GM19463 (cell line): ENCODE measurements at regions not wholly inside any gene's neighbourhood (a gene's known extent, or its start where the extent isn't known, plus 50 kb on each side); places are given as distances from the start of the nearest gene placed in this dataset.

Experiments
- ATAC-seq: cut with Tn5 transposase; IDR thresholded peaks from one replicate; pipeline ENCODE4 v1.9.1; 2021; ENCODE audit warnings: mild to moderate bottlenecking, moderate library complexity; ENCODE audit not compliant: unreplicated experiment

DNA sequence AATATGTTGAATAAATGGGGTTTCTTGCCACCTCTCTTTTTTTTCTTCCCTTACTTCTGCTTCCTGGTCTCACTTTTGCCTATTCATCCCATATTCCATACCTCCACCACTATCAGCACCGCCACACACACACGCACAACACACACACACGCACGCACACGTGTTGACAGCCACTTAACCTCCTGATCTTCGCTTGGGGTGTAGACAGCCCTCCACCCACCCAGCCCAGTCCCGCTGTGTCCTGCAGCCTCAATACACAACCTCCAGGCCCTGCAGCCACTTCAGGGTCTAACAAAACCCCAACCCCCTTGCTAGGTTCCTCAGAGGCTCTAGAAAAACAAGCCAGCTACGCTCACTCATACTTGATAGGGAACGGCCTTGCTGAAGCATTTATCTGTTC lies 72.3 kb downstream of the LINC00237 start:
- ATAC-seq: no peak

DNA sequence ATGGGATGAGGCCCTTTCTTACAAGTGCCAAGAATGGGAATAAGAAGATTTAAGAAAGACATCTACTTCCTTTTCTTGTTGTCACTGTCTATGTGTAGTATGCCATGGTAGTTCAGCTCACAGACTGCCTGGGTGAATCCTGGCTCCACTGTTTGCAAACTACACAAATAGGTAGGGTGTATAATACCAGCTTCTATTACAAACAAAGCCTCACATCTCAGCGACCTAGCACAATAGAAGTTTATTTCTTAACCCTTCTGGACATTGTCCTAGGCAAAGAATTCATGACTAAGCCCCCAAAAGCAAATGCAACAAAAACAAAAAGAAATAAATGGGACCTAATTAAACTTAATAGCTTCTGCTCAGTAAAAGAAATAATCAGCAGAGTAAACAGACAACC lies 74.5 kb downstream of the LINC00237 start:
- no peak for ATAC-seq

DNA sequence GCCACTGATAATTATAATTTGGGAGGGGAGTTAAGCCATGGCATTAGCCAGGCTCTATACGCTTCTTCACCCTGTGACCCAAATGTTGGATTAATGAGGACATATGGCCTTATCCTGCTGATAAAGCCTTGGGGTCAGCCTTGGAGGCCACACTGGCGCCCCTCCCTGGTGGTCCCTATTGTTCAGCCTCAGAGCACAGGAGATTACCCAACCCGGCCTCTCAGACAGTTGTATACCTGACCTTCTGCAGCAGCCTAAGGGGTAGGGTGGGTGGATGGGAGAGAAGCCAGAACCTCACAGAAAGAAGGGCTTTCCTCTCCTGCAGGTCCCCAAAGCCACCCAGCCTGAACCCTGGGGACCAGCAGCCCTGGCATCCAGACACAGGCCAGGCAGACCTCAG lies 76.8 kb downstream of the LINC00237 start:
- no peak for ATAC-seq

DNA sequence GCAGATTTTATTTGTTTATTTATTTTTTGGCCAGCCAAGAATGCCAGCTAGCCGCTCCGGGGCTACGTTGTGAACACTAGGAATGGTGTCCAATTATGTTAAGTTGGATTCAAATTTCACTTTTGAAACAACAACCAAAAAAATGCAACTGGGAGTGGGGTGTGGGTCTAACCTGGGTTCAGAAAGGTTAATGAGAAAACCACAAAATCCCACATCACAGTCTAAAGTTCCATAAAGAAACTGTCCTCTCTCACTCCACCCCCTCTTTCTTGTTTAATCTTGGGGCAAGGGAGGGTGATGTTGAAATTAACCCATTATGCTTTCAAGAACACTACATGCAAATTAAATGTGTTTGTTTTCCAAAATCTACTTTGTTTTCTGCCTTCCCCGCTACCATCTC lies 77.2 kb downstream of the LINC00237 start:
- ATAC-seq: no peak

DNA sequence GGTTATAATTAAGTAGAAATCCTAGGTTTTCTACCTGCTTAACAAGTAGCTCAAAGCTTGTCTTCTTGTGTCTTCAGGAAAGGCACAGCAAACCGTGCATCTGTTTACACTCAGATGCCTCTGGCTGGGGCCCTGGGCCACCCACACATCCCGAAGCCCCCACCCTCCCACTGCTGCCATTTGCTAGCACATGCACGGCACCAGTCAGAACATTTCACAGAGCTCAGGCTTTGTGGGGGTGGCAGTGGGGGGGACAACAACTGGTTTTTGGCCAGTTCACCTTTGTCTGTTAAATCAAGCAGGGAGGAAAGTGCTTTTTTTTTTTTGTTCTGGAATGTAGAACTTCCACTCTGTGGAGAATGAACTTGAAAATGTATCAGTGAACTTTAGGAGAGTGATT lies 77.7 kb downstream of the LINC00237 start:
- no peak for ATAC-seq

DNA sequence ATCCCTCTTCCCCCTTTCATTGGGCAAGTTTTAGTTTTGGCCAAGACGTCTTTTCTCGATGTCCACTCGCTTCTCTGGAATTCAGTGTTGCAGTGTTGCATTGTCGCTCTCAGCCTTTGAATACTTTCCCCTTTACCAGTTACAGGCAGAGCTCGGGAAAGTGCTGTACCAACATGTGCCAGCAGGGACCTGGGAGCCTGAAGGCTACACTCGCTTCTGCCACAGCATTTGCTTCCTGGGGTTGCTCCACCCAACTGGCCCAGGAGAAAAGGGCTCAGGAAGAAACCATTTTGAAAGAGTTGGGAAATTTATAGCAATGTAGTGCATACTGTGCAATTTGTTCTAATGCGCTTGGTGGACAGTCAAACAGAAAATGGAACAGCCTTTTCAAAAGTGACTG lies 78.6 kb downstream of the LINC00237 start:
- no peak for ATAC-seq

DNA sequence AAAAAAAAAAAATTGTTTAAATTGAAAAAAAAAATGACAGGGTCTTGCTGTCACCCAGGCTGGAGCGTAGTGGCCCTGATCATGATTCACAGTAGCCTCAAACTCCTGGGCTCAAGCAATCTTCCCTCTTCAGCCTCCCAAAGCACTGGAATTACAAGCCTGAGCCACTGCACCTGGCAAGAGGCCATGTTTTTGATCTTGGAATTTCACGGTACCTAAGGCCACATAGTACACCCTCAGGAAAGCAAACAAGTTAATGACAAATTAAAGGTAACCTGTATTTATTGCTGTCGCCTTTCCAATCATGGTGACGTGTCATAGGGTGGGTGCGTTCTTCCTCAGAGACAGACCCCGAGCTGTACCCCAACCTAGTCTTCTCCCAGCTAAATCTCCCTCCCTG lies 79.2 kb downstream of the LINC00237 start:
- ATAC-seq: no peak

DNA sequence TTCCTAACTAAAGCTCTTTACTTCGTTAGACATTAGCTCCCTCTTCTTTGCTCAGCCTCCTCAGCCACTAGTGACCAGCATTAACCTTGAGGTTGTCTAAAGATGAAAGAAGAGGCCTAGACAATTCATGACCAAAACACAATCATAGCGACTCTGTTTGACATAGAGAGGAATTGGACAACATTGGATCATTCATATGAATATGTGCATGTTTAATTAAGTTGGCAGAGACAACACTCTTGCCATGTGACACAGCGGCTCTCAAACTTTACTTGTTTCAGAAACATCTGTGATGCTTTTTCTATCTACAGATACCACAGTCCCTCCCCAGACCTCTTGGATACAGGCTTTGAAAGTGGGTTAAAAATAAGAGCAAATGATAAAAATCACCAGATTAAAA lies 81.7 kb downstream of the LINC00237 start:
- no peak for ATAC-seq

DNA sequence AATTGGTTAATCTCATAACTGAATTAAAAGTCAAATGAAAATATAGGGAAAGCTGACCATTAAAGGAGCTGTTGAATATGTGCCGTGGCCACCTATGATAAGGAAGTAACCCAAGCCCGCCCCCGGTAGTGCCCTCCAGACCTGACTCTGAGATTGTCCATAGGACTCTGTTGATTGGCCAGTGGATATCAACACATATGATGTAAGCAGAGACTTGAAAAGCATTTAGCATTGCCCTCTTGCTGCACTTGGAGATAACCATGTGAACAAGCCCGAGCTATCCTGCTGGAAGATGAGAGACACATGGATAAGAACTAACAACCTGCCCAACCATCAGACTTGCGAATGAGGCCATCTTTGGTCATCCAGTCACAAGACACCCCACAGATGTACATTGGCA lies 83.2 kb downstream of the LINC00237 start:
- no peak for ATAC-seq

DNA sequence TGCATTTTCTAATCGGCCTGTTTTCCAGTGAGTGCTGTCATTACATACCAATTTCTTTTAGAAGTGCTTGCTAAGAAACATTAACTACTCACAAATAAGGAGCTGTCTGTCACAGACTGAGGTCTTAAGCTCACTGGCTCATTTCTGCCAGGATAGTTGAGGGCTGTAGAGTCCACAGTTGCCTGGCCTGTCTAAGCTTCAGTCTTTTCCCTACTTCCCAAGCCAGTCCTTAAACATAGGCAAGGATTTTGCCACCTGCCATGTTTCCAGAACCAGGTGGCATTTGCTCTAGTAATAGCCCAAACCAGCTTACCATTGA lies 84.7 kb downstream of the LINC00237 start:
- no peak for ATAC-seq

DNA sequence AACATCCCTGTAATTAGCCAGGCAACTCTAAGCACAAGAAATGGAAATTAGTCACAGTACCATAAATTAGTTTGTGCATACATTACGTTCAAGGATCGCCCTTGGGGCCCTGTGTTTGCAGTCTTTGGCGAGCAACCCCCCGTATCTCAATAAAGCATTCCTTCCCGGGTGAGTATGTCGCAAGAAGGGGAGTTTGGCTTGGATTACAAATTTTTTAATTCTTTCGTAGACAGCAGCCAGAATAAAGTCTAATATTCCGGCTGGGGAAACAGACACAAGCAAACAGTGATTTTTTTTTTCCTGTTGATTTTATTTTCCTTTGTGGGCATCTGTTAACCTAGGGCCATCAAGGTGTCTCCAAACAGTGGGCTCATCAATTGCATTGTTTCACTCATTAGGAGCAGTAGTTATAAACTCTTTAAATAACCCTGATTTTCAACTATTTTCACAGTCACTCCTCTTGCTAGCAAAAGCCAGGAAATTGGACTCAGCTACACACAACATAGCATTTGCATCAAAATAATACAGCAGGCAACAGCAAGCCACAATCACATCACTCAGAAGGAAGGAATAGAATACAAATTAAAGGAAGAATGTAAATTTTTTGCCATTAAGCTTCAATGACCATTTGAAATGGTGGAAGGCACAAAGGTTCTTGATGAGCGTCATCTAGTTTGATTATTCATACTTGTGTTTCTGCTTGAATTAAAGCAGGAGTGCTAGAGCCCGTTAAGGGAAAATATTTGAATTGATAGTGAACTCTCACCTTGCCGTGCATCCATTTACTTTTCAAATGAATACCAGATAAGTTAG lies 85.3 kb downstream of the LINC00237 start:
- no peak for ATAC-seq

DNA sequence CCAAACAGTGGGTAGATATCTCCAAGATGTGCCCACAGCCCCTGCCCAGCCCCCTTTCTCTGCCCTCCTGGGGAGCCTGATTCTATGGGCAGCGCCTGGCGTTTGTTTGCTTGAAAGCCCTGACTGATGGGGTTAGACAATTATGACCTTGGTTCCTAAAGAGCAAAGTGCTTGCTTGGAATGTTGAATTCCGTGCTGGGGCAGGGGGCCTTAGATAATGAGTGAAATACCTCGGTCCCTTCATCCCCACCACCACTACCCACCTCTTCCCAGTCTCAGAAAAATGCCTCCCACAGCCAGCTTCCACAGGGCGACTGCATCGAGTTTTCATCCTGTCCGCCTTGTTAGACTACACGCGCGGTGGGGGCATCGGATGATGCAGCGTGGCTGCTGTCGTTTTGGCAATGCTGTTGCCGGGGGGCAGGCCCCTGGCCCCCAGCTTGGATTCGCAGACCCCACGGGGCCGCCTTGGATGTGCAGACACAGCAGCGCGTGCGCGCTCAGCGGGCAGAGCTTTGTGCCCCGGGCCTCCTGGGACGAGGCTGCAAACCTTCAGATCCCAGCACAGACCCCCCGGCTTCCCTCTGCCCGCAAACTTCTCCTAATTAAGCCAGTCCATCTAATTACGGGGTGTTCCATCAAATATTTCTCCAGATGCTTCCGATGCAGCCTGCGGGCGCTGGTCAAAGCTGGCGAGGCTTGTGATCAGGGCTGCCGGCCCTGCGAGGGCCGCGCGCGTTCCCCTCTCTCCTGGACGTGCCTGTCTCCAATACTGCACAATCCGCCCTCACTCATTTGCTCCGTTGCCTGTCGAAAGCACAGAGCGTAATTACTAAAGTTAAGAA lies 86.1 kb downstream of the LINC00237 start:
- ATAC-seq: no peak

DNA sequence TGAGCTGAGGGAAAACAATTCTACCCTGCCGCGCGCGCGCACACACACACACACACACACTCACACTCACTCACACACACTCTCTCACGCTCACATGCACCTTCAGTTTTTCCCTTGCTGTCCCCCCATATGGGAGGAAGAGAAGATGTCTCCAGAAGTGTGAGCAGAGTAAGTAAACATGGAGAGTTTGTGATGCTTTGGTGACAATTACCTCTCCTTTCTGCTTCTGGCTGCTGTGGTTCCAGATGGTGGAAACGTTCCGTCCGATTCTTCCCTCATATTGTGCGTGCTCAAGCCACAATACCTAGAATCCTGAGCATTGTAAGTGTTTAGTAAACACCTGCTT lies 86.7 kb downstream of the LINC00237 start:
- ATAC-seq: no peak

DNA sequence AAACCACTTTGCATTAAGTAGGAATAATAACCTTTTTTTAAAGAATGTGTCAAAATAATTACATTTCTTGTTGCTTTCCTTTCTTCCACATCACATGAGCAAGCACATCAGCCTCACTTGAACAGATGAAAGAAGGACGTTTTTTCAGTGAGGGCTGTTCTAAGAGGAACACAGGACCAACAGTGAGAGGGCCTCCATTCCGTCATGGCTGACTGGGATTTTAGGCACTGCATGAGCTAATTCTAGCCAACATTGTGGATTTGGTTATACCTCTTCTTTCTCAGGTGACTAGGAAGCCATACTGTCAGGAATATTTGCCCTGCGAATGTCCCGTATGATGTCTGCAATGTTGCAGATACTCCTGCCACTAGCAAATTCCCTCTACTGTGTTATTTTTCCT lies 87.6 kb downstream of the LINC00237 start:
- ATAC-seq: no peak

DNA sequence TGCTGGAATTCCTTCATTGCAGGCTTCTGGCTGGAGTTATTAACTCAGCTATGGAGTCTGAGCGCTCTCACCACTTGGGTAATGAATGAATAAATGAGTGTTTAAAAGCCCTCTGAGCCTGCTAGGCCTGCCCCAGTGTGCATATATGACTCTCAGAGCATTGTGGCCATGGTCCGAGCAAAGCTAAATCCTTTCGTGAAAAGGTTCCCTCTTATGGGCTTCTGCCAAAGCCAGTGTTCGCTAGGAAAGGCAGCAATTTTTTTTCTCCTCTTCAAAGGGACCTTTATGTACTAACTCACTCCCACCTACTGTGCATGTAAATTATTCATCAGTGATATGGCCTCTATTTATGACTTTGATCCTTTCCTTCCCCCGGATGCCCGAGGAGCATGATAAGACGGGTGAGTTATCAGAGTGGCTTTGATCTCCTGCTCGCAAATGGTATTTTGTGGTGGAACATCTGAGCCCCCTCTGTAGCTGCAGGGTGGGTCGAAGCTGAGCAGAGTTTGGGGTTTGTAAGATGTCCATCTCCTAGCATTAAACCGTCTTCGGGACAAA lies 88.6 kb downstream of the LINC00237 start:
- ATAC-seq: no peak

DNA sequence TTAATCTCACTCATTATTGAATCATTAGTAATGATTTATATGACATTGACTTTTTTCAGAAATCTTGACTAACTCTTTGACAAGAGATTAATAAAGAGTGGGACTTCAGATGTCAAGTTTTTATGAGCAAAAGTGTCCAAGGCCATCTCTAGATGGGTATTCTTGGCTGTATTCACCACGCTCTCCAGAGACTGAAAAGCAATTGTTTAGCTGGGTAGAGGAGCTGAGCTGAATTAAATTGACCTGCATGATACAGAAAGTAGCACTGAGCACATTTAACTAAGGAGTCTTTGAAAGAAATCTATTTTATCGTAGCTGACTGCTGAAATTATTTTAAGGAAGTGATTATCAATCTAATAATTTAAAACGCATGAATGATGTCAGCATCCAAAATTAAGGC lies 89.4 kb downstream of the LINC00237 start:
- ATAC-seq: no peak

DNA sequence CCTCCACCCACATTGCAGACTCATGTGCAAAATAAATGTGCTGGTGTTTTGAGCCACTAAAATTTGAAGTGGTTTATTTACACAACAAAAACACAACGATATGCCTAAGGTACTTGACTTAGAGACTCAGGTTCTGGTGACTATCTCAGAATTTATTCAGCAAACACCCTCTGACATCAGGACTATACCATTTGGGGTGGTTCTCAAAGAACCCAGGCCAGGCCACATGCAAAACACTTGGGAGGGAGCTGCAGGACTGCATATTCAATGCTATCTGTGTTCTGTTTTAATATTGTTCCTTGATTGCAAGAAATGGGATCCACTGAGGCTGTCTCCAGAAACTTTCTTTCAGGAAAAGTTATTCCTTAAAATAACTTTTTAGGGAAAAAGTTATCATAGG lies 91.6 kb downstream of the LINC00237 start:
- no peak for ATAC-seq

DNA sequence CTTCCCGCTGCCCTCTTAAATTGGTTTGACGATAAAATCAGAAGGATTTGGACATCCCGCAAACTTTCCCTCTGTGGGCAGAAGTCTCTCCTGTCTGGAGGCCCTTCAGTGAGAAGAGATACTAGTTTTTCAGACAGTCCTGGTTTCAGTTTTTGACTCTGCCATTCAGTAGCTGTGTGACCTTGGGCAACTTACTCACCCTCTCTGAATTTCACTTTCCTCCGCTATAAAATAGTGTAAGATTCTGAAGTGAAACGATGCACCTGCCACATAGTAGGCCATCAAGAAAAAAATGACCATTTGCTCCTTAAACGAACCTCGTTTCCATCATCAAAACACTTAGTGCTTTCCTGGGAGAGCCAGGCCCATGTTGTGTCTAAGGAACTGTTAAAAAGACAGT lies 97.2 kb downstream of the LINC00237 start:
- no peak for ATAC-seq

DNA sequence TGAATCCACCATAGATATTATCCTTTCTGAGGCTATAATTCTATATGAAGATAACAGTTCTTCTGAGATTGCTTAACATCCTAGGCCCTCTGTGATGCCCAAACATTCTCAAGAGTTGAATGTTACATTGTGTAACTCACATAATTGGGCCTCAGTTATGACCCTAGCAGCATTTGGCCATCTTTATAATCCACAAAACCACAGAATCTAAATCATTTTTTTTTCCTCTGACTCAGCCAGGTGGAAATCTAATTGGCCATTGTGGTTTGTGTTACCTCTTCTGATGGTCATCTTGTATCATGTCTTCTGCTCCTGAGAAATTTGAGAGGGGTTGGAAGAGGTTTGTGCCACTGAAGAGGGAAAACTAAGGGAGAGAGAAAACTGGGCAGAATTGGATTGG lies 99.5 kb downstream of the LINC00237 start:
- ATAC-seq: no peak

DNA sequence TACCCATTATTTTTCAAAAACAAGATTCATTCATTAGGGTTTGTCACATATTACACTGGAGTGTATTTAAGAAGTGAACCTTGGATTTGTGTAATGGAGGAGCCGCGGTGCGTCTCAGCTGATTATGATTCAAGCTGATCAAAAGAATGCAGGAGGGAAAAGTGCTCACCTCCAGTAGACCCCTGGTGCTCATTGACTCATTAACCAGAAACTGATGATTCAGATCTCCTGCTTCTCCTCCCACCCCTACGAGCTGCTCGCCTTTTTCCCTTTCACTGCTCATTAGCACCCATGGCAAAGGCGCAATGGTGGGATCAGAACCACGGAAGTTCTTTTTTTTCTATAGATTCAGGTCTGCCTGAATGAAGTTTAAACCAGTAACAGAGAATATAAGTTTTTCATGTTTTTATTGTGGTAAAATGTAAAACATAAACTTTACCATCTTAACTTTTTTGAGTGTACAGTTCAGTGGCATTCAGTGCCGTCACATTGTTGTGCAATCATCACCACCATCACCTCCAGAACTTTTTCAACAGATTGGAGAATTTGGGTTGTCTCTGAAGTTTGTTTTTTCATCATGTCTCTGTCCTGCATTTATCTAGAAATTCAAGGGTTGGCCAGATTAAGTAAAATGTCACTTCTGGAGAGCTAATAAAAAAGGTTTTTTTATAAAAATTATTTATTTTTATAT lies 101.6 kb downstream of the LINC00237 start:
- no peak for ATAC-seq

DNA sequence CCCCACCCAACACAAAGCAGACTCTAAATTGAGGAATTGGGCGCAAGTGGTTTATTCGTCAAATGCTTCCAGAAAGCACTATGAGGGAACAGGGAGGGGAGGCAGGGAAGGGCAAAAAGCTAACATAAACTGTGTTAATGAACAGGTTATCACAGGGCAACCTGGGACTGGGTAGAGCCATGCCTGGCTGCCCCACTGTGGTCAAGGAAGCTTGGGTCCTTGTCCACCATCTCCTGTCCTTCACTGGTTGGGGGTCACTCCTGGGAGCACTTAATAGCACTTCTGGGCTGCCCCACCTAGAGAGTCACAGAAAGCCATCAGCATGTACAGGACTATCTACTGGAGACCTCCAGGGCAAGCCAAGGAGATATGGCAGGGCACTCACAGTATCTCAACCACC lies 102.3 kb downstream of the LINC00237 start:
- no peak for ATAC-seq

DNA sequence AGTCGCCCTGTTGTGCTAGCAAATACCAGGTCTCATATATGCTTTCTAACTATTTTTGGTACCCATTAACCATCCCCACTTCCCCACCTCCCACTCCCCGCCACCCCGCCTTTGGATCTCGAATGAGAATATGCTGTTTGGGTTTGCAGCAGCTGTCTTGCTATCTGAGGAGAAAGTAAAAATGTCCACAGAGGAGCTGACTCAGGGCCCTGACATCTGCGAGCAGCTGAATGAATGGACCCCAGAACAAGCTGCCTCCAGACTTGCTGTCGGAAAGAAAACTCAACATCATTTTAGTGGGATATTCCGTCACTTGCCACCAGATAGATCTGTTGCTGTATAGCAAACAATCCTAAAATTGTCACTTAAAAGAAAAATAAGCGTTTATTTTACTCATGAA lies 103.7 kb downstream of the LINC00237 start:
- ATAC-seq: no peak
